ENCODE measurements at regions not wholly inside any gene's neighbourhood (a gene's known extent, or its start where the extent isn't known, plus 50 kb on each side); places are given as distances from the start of the nearest gene placed in this dataset.

DNA sequence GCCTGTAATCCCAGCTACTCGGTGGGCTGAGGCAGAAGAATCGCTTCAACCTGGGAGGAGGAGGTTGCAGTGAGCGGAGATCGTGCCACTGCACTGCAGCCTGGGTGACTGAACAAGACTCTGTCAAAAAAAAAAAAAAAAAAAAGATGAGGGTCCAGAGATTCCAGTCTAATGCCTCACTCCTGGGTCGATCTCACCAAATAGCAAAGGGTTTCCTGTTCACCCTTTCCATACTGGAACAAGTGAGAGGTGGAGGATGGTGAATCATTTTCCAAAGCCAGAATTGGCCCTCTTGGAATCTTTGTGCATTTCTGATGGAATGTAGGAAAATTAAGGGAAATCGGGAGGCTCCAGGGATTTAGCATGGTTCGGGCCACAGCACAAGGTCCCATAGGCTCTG lies 58.1 kb upstream of the ZNF648 start:
- TF ChIP-seq POLR2A (IDR thresholded peaks at IDR 0.05) = no peak
- TF ChIP-seq, protein P1, sequence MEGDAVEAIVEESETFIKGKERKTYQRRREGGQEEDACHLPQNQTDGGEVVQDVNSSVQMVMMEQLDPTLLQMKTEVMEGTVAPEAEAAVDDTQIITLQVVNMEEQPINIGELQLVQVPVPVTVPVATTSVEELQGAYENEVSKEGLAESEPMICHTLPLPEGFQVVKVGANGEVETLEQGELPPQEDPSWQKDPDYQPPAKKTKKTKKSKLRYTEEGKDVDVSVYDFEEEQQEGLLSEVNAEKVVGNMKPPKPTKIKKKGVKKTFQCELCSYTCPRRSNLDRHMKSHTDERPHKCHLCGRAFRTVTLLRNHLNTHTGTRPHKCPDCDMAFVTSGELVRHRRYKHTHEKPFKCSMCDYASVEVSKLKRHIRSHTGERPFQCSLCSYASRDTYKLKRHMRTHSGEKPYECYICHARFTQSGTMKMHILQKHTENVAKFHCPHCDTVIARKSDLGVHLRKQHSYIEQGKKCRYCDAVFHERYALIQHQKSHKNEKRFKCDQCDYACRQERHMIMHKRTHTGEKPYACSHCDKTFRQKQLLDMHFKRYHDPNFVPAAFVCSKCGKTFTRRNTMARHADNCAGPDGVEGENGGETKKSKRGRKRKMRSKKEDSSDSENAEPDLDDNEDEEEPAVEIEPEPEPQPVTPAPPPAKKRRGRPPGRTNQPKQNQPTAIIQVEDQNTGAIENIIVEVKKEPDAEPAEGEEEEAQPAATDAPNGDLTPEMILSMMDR (IDR thresholded peaks at IDR 0.05) = no peak
